ENCODE measurements at regions not wholly inside any gene's neighbourhood (a gene's known extent, or its start where the extent isn't known, plus 50 kb on each side); places are given as distances from the start of the nearest gene placed in this dataset.

DNA sequence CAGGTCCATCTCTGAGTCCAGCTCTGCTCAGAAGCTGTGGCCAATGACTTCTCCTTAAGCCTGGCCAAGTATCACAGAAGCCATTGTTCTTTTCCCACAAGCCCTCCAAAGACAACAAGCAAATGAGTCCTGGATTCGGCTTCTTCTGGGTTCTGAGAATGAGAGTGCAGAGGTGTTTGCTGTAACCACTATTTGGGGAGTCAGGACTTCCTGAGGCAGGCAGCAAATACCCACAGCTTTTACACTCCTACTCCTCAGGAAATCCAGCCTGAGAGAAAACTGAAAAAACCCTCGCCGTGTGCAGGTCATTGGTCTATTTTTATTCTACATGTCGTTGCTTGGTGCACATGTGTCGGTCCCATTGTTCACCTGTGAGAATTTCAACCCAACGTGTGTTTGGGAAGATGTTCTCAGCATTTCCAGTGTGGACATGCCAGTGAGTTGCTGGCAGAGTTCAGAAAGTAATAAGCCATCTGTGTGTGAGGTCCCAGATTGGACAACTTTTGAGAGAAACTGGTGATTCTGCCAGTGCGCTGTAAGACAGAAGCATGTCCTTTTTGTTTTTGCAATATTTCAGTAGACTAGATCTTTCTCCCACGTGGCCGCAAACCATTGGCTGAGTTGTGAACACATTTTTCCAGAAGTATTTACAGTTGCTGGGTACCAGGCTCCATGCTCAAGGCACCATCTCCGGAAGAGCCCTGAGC lies 121.6 kb upstream of the LYZL2 start:
- Histone ChIP-seq H3K27me3 (replicated peaks; ENCODE audit: insufficient read depth, low read length) (no peaks in the 10 kb centered on the region), H3K9me3 (replicated peaks; ENCODE audit: insufficient read depth, low read length) (no peaks in the 10 kb centered on the region), H3K4me1 (ENCODE audit: low read length) (peaks cover 23% of the 10 kb centered on the region), H3K9ac (ENCODE audit: low read length) (0 out of 2 replicates have a peak overlapping the region, but pooled peaks have one; percentile 11), H3K79me2 (ENCODE audit: low read length) (no peaks in the 10 kb centered on the region), H3K4me3 (ENCODE audit: low read length) (peak overlapping the region; percentile 18; the same call in 1 of the 2 replicates), H3K36me3 (replicated peaks; ENCODE audit: insufficient read depth, low read length) (no peaks in the 10 kb centered on the region), H3K27ac (ENCODE audit: low read length) (peak overlapping the region; percentile 49; the same call in 1 of the 2 replicates), H3K4me2 (ENCODE audit: low read depth, low read length) (peak overlapping the region; percentile 81), H3K9me2 (replicated peaks; ENCODE audit: insufficient read depth, low read length) (no peaks in the 10 kb centered on the region), H3F3A (ENCODE audit: insufficient read depth, low read length) (peaks cover 12% of the 10 kb centered on the region), H4K20me1 (ENCODE audit: insufficient read depth, low read length) (no peaks in the 10 kb centered on the region), H2AFZ (ENCODE audit: low read length) (peak overlapping the region; percentile 59)
- peak; percentile 76 for DNase-seq
- TF ChIP-seq EZH2phosphoT487 (IDR thresholded peaks at IDR 0.05; ENCODE audit: low read length): no peak
- TF ChIP-seq, protein P1, sequence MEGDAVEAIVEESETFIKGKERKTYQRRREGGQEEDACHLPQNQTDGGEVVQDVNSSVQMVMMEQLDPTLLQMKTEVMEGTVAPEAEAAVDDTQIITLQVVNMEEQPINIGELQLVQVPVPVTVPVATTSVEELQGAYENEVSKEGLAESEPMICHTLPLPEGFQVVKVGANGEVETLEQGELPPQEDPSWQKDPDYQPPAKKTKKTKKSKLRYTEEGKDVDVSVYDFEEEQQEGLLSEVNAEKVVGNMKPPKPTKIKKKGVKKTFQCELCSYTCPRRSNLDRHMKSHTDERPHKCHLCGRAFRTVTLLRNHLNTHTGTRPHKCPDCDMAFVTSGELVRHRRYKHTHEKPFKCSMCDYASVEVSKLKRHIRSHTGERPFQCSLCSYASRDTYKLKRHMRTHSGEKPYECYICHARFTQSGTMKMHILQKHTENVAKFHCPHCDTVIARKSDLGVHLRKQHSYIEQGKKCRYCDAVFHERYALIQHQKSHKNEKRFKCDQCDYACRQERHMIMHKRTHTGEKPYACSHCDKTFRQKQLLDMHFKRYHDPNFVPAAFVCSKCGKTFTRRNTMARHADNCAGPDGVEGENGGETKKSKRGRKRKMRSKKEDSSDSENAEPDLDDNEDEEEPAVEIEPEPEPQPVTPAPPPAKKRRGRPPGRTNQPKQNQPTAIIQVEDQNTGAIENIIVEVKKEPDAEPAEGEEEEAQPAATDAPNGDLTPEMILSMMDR (IDR thresholded peaks at IDR 0.05; ENCODE audit: low read length): no peak
- no peak for TF ChIP-seq EZH2 (optimal IDR thresholded peaks at IDR 0.05; ENCODE audit: low read depth, low read length)

DNA sequence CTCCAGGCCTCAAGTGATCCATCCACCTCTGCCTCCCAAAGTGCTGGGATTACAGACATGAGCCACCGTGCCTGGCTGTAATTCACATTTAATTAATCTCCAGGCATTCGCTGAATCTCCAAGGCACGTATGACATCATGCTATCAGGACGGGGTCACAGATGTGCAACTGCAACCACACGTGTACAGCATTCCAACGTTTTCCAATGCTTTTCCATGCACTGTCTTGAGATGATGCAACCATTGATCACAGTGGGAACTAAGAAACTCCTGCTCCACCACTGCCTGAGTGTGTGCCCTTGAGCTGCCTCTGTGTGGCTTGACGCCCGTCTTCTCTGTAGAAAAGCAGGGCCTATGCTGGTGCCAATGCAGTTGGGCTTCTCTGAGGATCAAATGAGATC lies 119.8 kb upstream of the LYZL2 start:
- Histone ChIP-seq H3K4me3 (ENCODE audit: low read length) (no peak overlapping the region), H3K9me3 (replicated peaks; ENCODE audit: insufficient read depth, low read length) (no peaks in the 10 kb centered on the region), H3K36me3 (replicated peaks; ENCODE audit: insufficient read depth, low read length) (no peaks in the 10 kb centered on the region), H3K27ac (ENCODE audit: low read length) (no peak overlapping the region), H3K4me2 (ENCODE audit: low read depth, low read length) (no peak overlapping the region), H3K79me2 (ENCODE audit: low read length) (no peaks in the 10 kb centered on the region), H3K27me3 (replicated peaks; ENCODE audit: insufficient read depth, low read length) (no peaks in the 10 kb centered on the region), H2AFZ (ENCODE audit: low read length) (no peak overlapping the region), H3K9me2 (replicated peaks; ENCODE audit: insufficient read depth, low read length) (no peaks in the 10 kb centered on the region), H3K9ac (ENCODE audit: low read length) (no peak overlapping the region), H3F3A (ENCODE audit: insufficient read depth, low read length) (peaks cover 12% of the 10 kb centered on the region), H4K20me1 (ENCODE audit: insufficient read depth, low read length) (no peaks in the 10 kb centered on the region), H3K4me1 (ENCODE audit: low read length) (peaks cover 23% of the 10 kb centered on the region)
- DNase-seq: no peak
- TF ChIP-seq, protein P1 (IDR thresholded peaks at IDR 0.05; ENCODE audit: low read length): no peak
- TF ChIP-seq EZH2 (optimal IDR thresholded peaks at IDR 0.05; ENCODE audit: low read depth, low read length): no peak
- no peak for TF ChIP-seq EZH2phosphoT487 (IDR thresholded peaks at IDR 0.05; ENCODE audit: low read length)

DNA sequence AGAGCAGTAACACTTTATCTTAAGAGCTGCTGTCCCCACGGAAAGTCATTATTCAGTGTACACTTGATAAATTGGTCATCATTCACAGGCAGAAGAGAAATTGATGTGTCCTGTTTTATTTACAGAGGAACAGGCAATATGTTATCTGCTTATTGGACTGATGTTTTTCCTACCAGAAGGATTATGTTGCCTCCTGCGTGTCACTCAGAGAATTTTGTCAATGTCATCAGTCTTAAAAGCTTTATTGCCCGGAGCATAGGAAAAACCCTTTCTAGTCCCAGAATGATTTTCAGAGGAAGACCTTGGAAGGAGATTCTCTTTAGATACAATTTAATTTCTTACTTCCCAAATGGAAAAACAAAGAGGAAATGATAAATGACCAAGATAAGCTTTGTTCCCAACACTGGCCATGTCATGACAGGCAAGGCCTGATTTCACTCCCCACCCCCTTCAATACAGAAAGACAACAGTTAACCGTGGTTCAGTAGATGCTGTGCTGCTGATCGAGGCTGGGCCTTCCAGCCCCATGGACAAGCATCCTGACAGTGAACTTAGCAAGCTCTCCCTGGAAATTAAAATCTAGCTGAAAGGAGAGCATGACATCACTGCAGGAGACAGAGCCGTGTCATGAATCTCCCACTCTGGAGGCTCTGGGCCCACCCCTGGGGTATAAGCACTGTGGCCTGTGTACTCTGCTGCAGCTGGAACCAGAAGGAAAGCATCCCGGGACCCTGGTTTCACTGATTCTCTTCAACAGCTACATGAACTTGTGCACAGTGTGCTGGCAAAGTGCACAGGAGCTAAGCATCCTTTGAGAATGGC lies 118.8 kb upstream of the LYZL2 start:
- Histone ChIP-seq H3K9me3 (replicated peaks; ENCODE audit: insufficient read depth, low read length) (no peaks in the 10 kb centered on the region), H3F3A (ENCODE audit: insufficient read depth, low read length) (peaks cover 12% of the 10 kb centered on the region), H3K27ac (ENCODE audit: low read length) (no peak overlapping the region), H3K9ac (ENCODE audit: low read length) (no peak overlapping the region), H3K9me2 (replicated peaks; ENCODE audit: insufficient read depth, low read length) (no peaks in the 10 kb centered on the region), H3K79me2 (ENCODE audit: low read length) (no peaks in the 10 kb centered on the region), H3K27me3 (replicated peaks; ENCODE audit: insufficient read depth, low read length) (no peaks in the 10 kb centered on the region), H3K4me2 (ENCODE audit: low read depth, low read length) (no peak overlapping the region), H3K36me3 (replicated peaks; ENCODE audit: insufficient read depth, low read length) (no peaks in the 10 kb centered on the region), H4K20me1 (ENCODE audit: insufficient read depth, low read length) (no peaks in the 10 kb centered on the region), H3K4me3 (ENCODE audit: low read length) (no peak overlapping the region), H2AFZ (ENCODE audit: low read length) (no peak overlapping the region), H3K4me1 (ENCODE audit: low read length) (peaks cover 23% of the 10 kb centered on the region)
- TF ChIP-seq EZH2phosphoT487 (IDR thresholded peaks at IDR 0.05; ENCODE audit: low read length) (no peak), EZH2 (optimal IDR thresholded peaks at IDR 0.05; ENCODE audit: low read depth, low read length) (no peak)
- TF ChIP-seq, protein P1 (IDR thresholded peaks at IDR 0.05; ENCODE audit: low read length): no peak
- DNase-seq: no peak
